PC-9 (cell line): ENCODE measurements at regions not wholly inside any gene's neighbourhood (a gene's known extent, or its start where the extent isn't known, plus 50 kb on each side); places are given as distances from the start of the nearest gene placed in this dataset.
"Not testable (repeated sequence)": the region's sequence is repeated elsewhere in the genome, so short reads cannot be mapped to it uniquely, and the experiment has no call there.

ENCODE experiments used
- BruUV-seq: library from RNA; stranded (reverse); fragments of 400-500 nt; replicated peaks from 2 replicates; lab custom pipeline; 2021; lab: Mats Ljungman, UMichigan
- CTCF ChIA-PET: fragments of 300-600 bp; sonication (Branson Sonifier 250); formaldehyde crosslinking; loops from one replicate; lab custom pipeline; 2022; ENCODE audit warnings: antibody characterized with exemption; lab: Charles Lee
- POLR2A ChIA-PET: fragments of 300-600 bp; sonication (Branson Sonifier 250); formaldehyde crosslinking; loops from one replicate; lab custom pipeline; 2022; ENCODE audit warnings: antibody characterized with exemption; ENCODE audit not compliant: unreplicated experiment; lab: Charles Lee
- DNase-seq, 2 experiments: peaks; one replicate each; pipeline versions ENCODE4 v3.0.0 to v3.0.0-alpha.2; 2015 to 2022; ENCODE audit warnings: mixed read lengths in 1 of 2
- H2AFZ ChIP-seq: fragments of 200-600 bp; sonication (generic); 2 replicates; pipeline ENCODE4 v1.8.1; 2017; ENCODE audit warnings: antibody characterized with exemption
- H3F3A ChIP-seq: fragments of 200-600 bp; sonication (generic); 2 replicates; pipeline ENCODE4 v1.8.1; 2017; ENCODE audit warnings: antibody characterized with exemption, mild to moderate bottlenecking, low read depth; ENCODE audit not compliant: insufficient read depth
- H3K27ac ChIP-seq: fragments of 200-600 bp; sonication (generic); 2 replicates; pipeline ENCODE4 v1.6.1; 2016; ENCODE audit warnings: mixed run types
- H3K27me3 ChIP-seq: fragments of 200-600 bp; sonication (generic); 2 replicates; pipeline ENCODE4 v1.6.1; 2016; ENCODE audit warnings: low read depth, mixed run types; ENCODE audit not compliant: insufficient read depth
- H3K36me3 ChIP-seq: fragments of 200-600 bp; sonication (generic); 2 replicates; pipeline ENCODE4 v1.6.1; 2016; ENCODE audit warnings: low read depth, mixed run types
- H3K4me1 ChIP-seq: fragments of 200-600 bp; sonication (generic); replicated peaks from 2 replicates; pipeline ENCODE4 v1.6.1; 2016; ENCODE audit warnings: mixed run types; ENCODE audit not compliant: insufficient read depth
- H3K4me2 ChIP-seq: fragments of 200-600 bp; sonication (generic); 2 replicates; pipeline ENCODE4 v1.6.1; 2017; ENCODE audit warnings: mixed run types
- H3K4me3 ChIP-seq: fragments of 200-600 bp; sonication (generic); 2 replicates; pipeline ENCODE4 v1.6.1; 2016; ENCODE audit warnings: mixed run types
- H3K79me2 ChIP-seq: fragments of 200-600 bp; sonication (generic); 2 replicates; pipeline ENCODE4 v1.6.1; 2017; ENCODE audit warnings: low read depth, mixed run types
- H3K9me2 ChIP-seq: fragments of 200-600 bp; sonication (generic); 2 replicates; pipeline ENCODE4 v1.8.1; 2017; ENCODE audit warnings: mild to moderate bottlenecking; ENCODE audit not compliant: insufficient read depth
- H3K9me3 ChIP-seq: fragments of 200-600 bp; sonication (generic); 2 replicates; pipeline ENCODE4 v1.8.1; 2016; ENCODE audit warnings: low read depth; ENCODE audit not compliant: insufficient read depth
- H4K20me1 ChIP-seq: fragments of 200-600 bp; sonication (generic); 2 replicates; pipeline ENCODE4 v1.8.1; 2017; ENCODE audit not compliant: insufficient read depth
- CTCF ChIP-seq: fragments of 200-600 bp; sonication (generic); conservative IDR thresholded peaks from 2 replicates; pipeline ENCODE4 v1.6.1; 2017; ENCODE audit warnings: mixed run types, antibody characterized with exemption, mild to moderate bottlenecking, moderate library complexity
- EZH2 ChIP-seq: fragments of 200-600 bp; sonication (generic); IDR thresholded peaks from 2 replicates; pipeline ENCODE4 v1.8.0; 2017; ENCODE audit warnings: antibody characterized with exemption, low read depth
- intact Hi-C: fragments of 100-400 bp; cut with micrococcal nuclease; formaldehyde crosslinking; loops from one replicate; pipeline ENCODE4 v1.10.0; 2022; ENCODE audit not compliant: unreplicated experiment

GRCh38 chr7:42720012-42720411 is 191.9 kb downstream of the C7orf25 start:
- peaks cover 17% of the 10 kb centered on the region; the same call in 1 of the 2 replicates for H3K27me3 ChIP-seq
- no peaks in the 10 kb centered on the region for H3K79me2 ChIP-seq
- H2AFZ ChIP-seq, result no peak overlapping the region
- no peak for DNase-seq
- no peaks in the 10 kb centered on the region for H3K9me3 ChIP-seq
- no peak overlapping the region for H3K27ac ChIP-seq
- H3K4me3 ChIP-seq, result no peak overlapping the region
- BruUV-seq, result no TSS peak
- no peaks in the 10 kb centered on the region for H4K20me1 ChIP-seq
- POLR2A ChIA-PET, result no interaction called here
- no peaks in the 10 kb centered on the region for H3K9me2 ChIP-seq
- no peak overlapping the region for H3K4me2 ChIP-seq
- no peaks in the 10 kb centered on the region for H3K36me3 ChIP-seq
- no peaks in the 10 kb centered on the region for H3K4me1 ChIP-seq
- intact Hi-C loops, result no loop called here
- CTCF ChIA-PET, result no interaction called here
- TF ChIP-seq CTCF (no peak), EZH2 (no peak)
- no peaks in the 10 kb centered on the region for H3F3A ChIP-seq

DNA sequence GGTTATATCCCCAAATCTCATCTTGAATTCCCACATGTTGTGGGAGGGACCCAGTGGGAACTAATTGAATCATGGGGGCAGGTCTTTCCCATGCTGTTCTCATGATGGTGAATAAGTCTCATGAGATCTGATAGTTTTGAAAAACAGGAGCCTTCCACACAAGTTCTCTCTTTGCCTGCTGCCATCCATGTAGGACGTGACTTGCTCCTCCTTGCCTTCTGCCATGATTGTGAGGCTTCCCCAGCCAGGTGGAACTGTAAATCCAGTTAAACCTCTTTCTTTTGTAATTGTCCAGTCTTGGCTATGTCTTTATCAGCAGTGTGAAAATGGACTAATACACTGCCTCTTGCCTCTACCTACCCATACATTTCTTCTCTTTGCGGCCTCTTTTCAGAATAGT is 193.4 kb downstream of the C7orf25 start:
- BruUV-seq, H3F3A ChIP-seq, intact Hi-C loops, H3K79me2 ChIP-seq, POLR2A ChIA-PET, H4K20me1 ChIP-seq, H3K36me3 ChIP-seq, H3K4me2 ChIP-seq, H2AFZ ChIP-seq, CTCF ChIA-PET, H3K4me1 ChIP-seq, H3K4me3 ChIP-seq, DNase-seq, H3K9me3 ChIP-seq, H3K9me2 ChIP-seq, H3K27ac ChIP-seq: not testable (repeated sequence)
- peaks cover 17% of the 10 kb centered on the region; the same call in 1 of the 2 replicates for H3K27me3 ChIP-seq

DNA sequence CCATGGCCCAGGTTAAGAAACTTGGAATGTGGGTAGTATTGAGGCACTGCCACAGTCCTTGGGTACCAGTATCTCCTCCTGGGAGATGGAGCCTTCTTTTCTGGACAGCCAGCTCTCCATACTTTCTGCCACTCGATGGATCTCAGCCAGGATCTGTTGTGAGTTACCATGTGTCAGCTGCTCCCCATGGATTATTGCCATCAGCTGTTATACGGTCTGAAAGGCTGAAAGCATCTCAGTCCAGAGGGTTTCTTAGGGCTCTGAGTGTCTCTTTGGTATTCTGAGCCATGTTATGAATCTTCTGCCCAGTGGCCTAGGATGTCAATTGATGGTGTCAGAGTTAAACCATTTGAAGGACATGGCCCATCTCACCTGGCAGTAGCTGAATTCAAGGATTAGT is 197.5 kb downstream of the C7orf25 start:
- no peaks in the 10 kb centered on the region for H3K36me3 ChIP-seq
- no peak for DNase-seq
- H2AFZ ChIP-seq, result no peak overlapping the region
- no peaks in the 10 kb centered on the region for H3K79me2 ChIP-seq
- no TSS peak for BruUV-seq
- H3K9me3 ChIP-seq, result peaks cover 2% of the 10 kb centered on the region; the same call in 1 of the 2 replicates
- H3K4me3 ChIP-seq, result no peak overlapping the region
- TF ChIP-seq CTCF (no peak), EZH2 (no peak)
- ChIA-PET CTCF (no interaction called here), POLR2A (no interaction called here)
- no peaks in the 10 kb centered on the region for H4K20me1 ChIP-seq
- no peaks in the 10 kb centered on the region for H3K4me1 ChIP-seq
- no peak overlapping the region for H3K4me2 ChIP-seq
- intact Hi-C loops, result no loop called here
- no peak overlapping the region for H3K27ac ChIP-seq
- H3F3A ChIP-seq, result no peaks in the 10 kb centered on the region
- no peaks in the 10 kb centered on the region for H3K9me2 ChIP-seq
- no peaks in the 10 kb centered on the region for H3K27me3 ChIP-seq

- Histone ChIP-seq H3F3A (no peaks in the 10 kb centered on the region), H3K27ac (no peak overlapping the region), H3K9me3 (peaks cover 2% of the 10 kb centered on the region; the same call in 1 of the 2 replicates), H3K27me3 (no peaks in the 10 kb centered on the region), H3K36me3 (no peaks in the 10 kb centered on the region), H3K4me1 (no peaks in the 10 kb centered on the region), H3K4me3 (no peak overlapping the region), H2AFZ (no peak overlapping the region), H3K9me2 (no peaks in the 10 kb centered on the region), H3K4me2 (no peak overlapping the region), H4K20me1 (no peaks in the 10 kb centered on the region), H3K79me2 (no peaks in the 10 kb centered on the region)
- BruUV-seq, result no TSS peak
- CTCF ChIA-PET, result no interaction called here
- DNase-seq, result no peak
- TF ChIP-seq CTCF (no peak), EZH2 (no peak)
- intact Hi-C loops, result no loop called here
- POLR2A ChIA-PET, result no interaction called here
Measured at GRCh38 chr7:42709284-42709683, 202.6 kb downstream of the C7orf25 start.
